GM21390 (cell line): ENCODE measurements at regions not wholly inside any gene's neighbourhood (a gene's known extent, or its start where the extent isn't known, plus 50 kb on each side); places are given as distances from the start of the nearest gene placed in this dataset.
A peak's percentile ranks its signal among the peaks of the same experiment; 100 is the strongest.
"Not testable (repeated sequence)": the region's sequence is repeated elsewhere in the genome, so short reads cannot be mapped to it uniquely, and the experiment has no call there.

ENCODE experiments used
- ATAC-seq: cut with Tn5 transposase; IDR thresholded peaks from one replicate; pipeline ENCODE4 v1.9.1; 2021; ENCODE audit not compliant: unreplicated experiment

- ATAC-seq, result not testable (repeated sequence)
Observed at GRCh38 chr7:80019809-80020207, 114.8 kb upstream of the GNAI1 start.

- peak; percentile 98 for ATAC-seq
Observed at GRCh38 chr7:80018941-80019808, 115.5 kb upstream of the GNAI1 start.

DNA sequence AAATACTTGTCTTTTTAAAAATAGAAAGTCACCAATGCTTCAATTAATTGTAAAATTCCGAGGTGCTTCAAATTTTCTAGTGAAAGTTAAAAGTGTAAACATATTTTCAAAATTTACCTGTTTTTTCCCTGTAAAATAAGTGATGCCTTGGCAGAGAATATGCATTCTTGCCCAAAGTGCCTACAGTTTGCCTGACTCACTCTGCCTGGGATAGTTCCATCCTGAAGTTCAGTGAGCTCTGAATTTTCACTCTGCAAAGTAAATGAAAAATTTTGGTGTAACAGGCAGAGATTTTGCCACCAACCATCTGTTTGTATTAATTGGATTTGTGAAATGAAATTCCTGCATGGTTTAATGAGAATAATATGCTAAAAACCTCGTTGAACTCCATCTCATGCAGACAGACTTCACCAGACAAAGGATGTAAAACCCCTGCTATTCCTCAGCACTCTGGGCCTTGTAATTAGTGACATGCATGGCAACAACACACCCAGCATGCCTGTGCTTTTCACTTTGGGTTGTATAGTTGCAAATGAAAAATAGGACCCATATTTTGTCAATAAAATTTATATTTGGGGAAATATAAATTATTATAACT is 117.4 kb upstream of the GNAI1 start:
- ATAC-seq, result no peak

DNA sequence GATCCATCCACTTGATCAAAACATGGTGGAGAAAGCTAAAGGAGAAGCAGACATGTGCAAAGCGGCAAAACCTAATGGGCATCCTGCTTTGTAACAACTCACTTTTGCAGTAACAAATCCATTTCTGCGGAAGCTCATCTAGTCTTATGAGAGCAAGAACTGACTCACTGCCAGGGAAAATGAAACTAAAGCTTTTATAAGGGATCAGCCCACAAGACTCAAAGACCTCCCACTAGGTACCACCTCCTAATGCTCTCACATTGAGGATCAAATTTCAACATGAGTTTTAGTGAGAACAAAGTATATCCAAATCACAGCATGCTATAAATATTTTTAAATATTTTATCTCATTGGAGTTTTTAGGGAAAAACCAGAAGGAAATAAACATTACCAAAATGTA is 120.1 kb upstream of the GNAI1 start:
- ATAC-seq, result no peak

DNA sequence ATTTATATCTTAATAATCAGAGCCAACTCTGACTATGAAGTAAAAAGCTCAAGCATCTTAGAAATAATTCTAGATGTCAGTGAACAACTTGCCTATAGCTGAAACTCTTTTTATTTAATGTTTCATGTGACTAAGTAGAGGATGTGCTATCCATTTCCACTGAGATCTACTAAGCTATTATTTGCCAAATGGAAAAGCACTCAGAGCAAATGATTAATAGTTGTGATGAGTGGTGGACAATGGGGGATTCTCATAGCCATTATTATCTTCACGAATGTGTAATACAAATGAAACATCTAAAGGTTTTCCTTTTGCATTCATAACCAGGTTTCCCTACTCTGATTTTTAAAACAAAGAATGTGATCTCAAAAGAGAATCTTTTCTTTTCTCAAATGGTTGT is 126.6 kb upstream of the GNAI1 start:
- no peak for ATAC-seq

DNA sequence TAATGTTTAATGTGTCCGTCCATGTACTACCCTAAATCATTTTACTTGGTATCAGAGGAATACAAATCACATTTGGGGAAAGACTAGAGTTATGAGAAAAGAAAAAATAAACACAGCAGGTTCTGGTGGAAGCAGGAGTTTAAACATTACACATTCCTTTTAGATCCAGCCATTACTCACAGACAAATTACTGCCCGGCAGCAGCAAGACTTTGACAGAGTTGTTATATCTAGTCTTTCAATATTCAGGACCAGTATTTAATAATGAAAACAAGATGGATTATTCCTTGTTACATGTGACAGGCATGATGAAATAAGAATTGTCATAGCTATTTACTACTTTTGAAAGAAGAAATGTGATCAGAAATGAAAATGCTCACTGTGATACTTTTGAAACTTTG is 131.8 kb upstream of the GNAI1 start:
- ATAC-seq, result no peak

DNA sequence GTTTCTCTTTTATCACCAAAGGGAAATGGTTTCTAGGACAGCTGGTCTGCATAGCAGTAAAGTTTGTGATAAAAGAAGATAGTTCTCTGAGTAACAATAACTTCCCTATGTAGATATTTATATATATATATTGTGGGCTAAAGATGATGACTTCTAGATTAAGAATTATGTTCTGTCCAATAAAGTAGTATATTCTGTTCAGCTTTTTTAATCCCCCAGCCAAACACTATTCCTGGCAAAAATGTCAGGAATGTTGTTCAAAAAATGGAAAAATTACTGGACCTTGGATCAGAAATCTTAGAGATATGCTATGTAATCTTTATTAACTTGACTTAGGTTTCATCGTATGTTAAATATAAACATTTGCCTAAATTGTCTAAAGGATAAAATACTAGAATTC is 136.3 kb upstream of the GNAI1 start:
- no peak for ATAC-seq

DNA sequence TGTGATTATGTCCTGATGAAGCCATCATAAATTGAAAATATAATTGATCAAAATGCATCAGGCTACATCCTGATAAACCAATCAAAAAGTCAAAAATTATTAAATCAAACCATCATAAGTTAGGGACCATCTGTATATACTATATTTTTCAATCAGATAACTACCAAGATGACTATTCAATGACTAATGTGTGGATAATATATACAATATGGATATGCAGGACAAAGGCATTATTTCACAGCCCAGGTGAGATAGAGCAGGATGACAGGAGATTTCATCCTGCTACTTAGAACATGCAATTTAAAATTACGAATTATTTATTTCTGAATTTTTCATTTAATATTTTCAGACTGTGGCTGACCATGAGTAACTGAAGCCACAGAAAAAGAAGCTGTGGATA is 137.3 kb upstream of the GNAI1 start:
- no peak for ATAC-seq

GRCh38 chr7:79995741-79996140 is 138.9 kb upstream of the GNAI1 start:
- not testable (repeated sequence) for ATAC-seq

- ATAC-seq, result no peak
Observed at GRCh38 chr7:79988653-79989052, 146.0 kb upstream of the GNAI1 start.

DNA sequence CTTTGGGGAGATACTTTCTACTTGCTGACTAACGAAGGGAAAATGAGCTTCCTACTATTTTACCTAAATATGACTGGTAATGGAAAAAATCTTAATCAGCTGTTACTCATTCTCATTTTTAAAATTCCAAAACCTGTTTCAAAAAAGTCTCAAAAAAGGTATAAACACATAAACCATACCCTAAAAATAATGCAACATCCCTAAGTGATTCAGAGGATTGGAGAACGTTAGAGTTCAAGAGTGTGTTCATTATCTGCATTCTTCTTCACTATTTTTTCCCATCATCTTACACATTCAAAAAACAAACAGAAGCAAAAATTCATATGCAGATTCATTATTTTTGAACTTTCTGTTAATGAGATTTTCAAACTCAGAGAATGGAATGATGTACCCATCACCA is 150.4 kb upstream of the GNAI1 start:
- ATAC-seq, result no peak

- no peak for ATAC-seq
Observed at GRCh38 chr7:79982141-79982770, 152.4 kb upstream of the GNAI1 start.

GRCh38 chr7:79980376-79980775 is 154.3 kb upstream of the GNAI1 start:
- ATAC-seq, result no peak

DNA sequence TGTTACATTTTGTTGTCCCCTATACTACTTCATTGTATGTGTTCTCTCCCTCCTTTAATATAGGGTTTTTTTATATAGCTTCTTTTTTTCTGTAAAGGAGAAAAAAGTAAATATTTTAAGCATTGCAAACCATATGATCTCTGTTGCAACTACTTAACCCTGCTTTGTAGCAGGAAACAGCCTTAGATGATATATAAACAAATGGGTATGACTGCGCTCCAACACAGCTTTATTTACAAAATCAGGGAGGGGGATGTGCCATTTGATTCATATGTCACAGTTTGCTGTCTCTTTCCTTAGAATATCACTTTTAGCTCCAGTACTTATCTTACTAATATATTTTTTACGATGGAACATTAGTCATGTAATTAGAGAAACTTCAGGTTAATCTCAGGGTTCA is 155.2 kb upstream of the GNAI1 start:
- ATAC-seq, result no peak

DNA sequence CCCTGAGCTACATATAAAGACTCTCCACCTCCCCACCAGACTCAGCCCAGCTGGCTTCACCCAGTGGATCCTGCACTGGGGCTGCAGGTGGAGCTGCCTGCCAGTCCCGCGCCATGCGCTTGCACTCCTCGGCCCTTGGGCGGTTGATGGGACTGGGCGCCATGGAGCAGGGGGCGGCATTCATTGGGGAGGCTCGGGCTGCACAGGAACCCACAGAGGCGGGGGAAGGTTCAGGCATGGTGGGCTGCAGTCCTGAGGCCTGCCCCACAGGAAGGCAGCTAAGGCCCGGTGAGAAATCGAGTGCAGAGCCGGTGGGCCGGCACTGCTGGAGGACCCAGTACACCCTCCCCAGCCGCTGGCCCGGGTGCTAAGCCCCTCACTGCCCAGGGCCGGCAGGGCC is 157.2 kb upstream of the GNAI1 start:
- ATAC-seq, result no peak

- ATAC-seq, result not testable (repeated sequence)
Observed at GRCh38 chr7:79976711-79977020, 158.0 kb upstream of the GNAI1 start.

- not testable (repeated sequence) for ATAC-seq
Observed at GRCh38 chr7:79975986-79976710, 158.5 kb upstream of the GNAI1 start.

DNA sequence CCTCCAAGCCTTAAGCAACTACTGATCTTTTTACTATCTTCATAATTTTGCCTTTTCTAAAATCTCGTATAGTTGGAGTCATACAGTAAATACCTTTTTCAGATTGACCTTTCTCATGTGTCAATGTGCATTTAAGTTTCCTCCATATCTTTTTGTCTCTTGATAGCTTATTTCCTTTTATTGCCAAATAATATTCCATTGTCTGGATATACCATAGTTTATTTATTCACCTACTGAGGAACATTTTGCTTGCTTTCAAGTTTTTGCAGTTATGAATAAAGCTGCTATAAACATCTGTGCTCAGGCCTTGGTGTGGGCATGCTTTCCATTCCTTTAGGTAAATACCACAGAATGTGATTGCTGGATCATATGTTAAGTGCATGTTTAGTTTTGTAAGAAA is 161.2 kb upstream of the GNAI1 start:
- ATAC-seq, result no peak

- ATAC-seq, result no peak
Observed at GRCh38 chr7:79971058-79971457, 163.6 kb upstream of the GNAI1 start.

- ATAC-seq, result no peak
Observed at GRCh38 chr7:79968894-79969293, 165.7 kb upstream of the GNAI1 start.

GRCh38 chr7:79968077-79968648 is 166.5 kb upstream of the GNAI1 start:
- ATAC-seq, result no peak
